ENCODE measurements at regions not wholly inside any gene's neighbourhood (a gene's known extent, or its start where the extent isn't known, plus 50 kb on each side); places are given as distances from the start of the nearest gene placed in this dataset.

GRCh38 chr12:91582811-91583210, 400.2 kb upstream of the DCN start:
- TF ChIP-seq, protein P1, sequence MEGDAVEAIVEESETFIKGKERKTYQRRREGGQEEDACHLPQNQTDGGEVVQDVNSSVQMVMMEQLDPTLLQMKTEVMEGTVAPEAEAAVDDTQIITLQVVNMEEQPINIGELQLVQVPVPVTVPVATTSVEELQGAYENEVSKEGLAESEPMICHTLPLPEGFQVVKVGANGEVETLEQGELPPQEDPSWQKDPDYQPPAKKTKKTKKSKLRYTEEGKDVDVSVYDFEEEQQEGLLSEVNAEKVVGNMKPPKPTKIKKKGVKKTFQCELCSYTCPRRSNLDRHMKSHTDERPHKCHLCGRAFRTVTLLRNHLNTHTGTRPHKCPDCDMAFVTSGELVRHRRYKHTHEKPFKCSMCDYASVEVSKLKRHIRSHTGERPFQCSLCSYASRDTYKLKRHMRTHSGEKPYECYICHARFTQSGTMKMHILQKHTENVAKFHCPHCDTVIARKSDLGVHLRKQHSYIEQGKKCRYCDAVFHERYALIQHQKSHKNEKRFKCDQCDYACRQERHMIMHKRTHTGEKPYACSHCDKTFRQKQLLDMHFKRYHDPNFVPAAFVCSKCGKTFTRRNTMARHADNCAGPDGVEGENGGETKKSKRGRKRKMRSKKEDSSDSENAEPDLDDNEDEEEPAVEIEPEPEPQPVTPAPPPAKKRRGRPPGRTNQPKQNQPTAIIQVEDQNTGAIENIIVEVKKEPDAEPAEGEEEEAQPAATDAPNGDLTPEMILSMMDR (IDR thresholded peaks at IDR 0.05): no peak
- no peak for TF ChIP-seq POLR2AphosphoS5 (IDR thresholded peaks at IDR 0.05)

All from sigmoid colon (tissue), 4 donors.